MCF 10A (cell line): ENCODE measurements at regions not wholly inside any gene's neighbourhood (a gene's known extent, or its start where the extent isn't known, plus 50 kb on each side); places are given as distances from the start of the nearest gene placed in this dataset.

Source experiments
- BruUV-seq: library from RNA; stranded (reverse); fragments of 400-500 nt; replicated peaks from 2 replicates; lab custom pipeline; 2021; lab: Mats Ljungman, UMichigan
- CTCF ChIA-PET: fragments of 300-600 bp; sonication (Branson Sonifier 250); formaldehyde crosslinking; extraction: SDS; loops from one replicate; lab custom pipeline; 2021; ENCODE audit warnings: antibody characterized with exemption, inconsistent platforms; lab: Yijun Ruan, JAX
- POLR2A ChIA-PET: fragments of 300-600, 350-650 bp; sonication (Branson Sonifier 250); formaldehyde crosslinking; extraction: SDS; loops from one replicate; lab custom pipeline; 2020; ENCODE audit warnings: antibody characterized with exemption, inconsistent platforms; lab: Yijun Ruan, JAX
- DNase-seq: peaks from one replicate; pipeline ENCODE4 v3.0.0-alpha.2; 2018; ENCODE audit not compliant: unreplicated experiment
- H3K27ac Mint-ChIP-seq: one replicate; pipeline ENCODE4 v1.8.0; 2022; ENCODE audit warnings: mild to moderate bottlenecking, low read depth, mixed read lengths; ENCODE audit not compliant: unreplicated experiment
- H3K27me3 Mint-ChIP-seq: one replicate; pipeline ENCODE4 v1.8.0; 2022; ENCODE audit warnings: mixed read lengths; ENCODE audit not compliant: insufficient read depth, unreplicated experiment
- H3K36me3 Mint-ChIP-seq: one replicate; pipeline ENCODE4 v1.8.0; 2022; ENCODE audit warnings: mild to moderate bottlenecking, moderate library complexity, mixed read lengths; ENCODE audit not compliant: insufficient read depth, unreplicated experiment
- H3K4me1 Mint-ChIP-seq: one replicate; pipeline ENCODE4 v1.8.0; 2022; ENCODE audit warnings: mixed read lengths; ENCODE audit not compliant: insufficient read depth, unreplicated experiment
- H3K4me3 Mint-ChIP-seq: one replicate; pipeline ENCODE4 v1.8.0; 2022; ENCODE audit warnings: mild to moderate bottlenecking, moderate library complexity, mixed read lengths; ENCODE audit not compliant: unreplicated experiment
- H3K9me3 Mint-ChIP-seq: one replicate; pipeline ENCODE4 v1.8.0; 2022; ENCODE audit warnings: mixed read lengths; ENCODE audit not compliant: unreplicated experiment
- intact Hi-C: fragments of 100-400 bp; cut with micrococcal nuclease; formaldehyde crosslinking; loops from 2 replicates; pipeline ENCODE4 v1.14.1; 2022
- TF ChIP-seq, protein P1 (sequence below): fragments of 200-600 bp; IDR thresholded peaks from one replicate; pipeline ENCODE4 v1.8.0; 2022; ENCODE audit warnings: antibody characterized with exemption, mild to moderate bottlenecking; ENCODE audit not compliant: unreplicated experiment

DNA sequence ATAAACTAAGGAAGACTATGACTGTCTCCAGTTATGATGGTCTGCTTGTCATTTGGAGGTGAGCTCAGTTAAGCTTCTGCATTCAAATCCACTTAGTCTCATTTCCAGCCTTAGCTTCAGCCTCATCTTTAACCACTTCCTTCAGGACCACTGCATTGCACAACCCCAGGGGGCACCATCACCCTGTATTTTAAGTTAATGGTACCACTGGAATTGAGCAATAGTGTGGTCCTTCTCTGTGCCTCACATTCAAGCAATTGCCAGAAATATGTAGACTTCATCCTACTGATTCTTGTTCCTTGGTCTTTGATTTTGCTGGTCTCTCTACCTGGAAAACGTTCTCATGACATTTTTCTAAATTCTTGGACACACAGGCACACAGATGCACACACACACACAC, 131.5 kb upstream of the PTPN3 start:
- TF ChIP-seq, protein P1, sequence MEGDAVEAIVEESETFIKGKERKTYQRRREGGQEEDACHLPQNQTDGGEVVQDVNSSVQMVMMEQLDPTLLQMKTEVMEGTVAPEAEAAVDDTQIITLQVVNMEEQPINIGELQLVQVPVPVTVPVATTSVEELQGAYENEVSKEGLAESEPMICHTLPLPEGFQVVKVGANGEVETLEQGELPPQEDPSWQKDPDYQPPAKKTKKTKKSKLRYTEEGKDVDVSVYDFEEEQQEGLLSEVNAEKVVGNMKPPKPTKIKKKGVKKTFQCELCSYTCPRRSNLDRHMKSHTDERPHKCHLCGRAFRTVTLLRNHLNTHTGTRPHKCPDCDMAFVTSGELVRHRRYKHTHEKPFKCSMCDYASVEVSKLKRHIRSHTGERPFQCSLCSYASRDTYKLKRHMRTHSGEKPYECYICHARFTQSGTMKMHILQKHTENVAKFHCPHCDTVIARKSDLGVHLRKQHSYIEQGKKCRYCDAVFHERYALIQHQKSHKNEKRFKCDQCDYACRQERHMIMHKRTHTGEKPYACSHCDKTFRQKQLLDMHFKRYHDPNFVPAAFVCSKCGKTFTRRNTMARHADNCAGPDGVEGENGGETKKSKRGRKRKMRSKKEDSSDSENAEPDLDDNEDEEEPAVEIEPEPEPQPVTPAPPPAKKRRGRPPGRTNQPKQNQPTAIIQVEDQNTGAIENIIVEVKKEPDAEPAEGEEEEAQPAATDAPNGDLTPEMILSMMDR, result no peak
- POLR2A ChIA-PET, result interaction anchor here (0.6 kb wide), 1 partner anchor 1303 kb away, joined by 3 read pairs; no protein-coding TSS in a partner anchor
- no peaks in the 10 kb centered on the region for H3K4me1 Mint-ChIP-seq
- no peak overlapping the region for H3K4me3 Mint-ChIP-seq
- H3K27me3 Mint-ChIP-seq, result peaks cover 52% of the 10 kb centered on the region
- no peak for DNase-seq
- no peaks in the 10 kb centered on the region for H3K36me3 Mint-ChIP-seq
- no TSS peak for BruUV-seq
- intact Hi-C loops, result no loop called here
- peaks cover 6% of the 10 kb centered on the region for H3K9me3 Mint-ChIP-seq
- no peak overlapping the region for H3K27ac Mint-ChIP-seq
- CTCF ChIA-PET, result interaction anchor here (0.6 kb wide), 1 partner anchor 536 kb away, joined by 4 read pairs; no protein-coding TSS in a partner anchor

DNA sequence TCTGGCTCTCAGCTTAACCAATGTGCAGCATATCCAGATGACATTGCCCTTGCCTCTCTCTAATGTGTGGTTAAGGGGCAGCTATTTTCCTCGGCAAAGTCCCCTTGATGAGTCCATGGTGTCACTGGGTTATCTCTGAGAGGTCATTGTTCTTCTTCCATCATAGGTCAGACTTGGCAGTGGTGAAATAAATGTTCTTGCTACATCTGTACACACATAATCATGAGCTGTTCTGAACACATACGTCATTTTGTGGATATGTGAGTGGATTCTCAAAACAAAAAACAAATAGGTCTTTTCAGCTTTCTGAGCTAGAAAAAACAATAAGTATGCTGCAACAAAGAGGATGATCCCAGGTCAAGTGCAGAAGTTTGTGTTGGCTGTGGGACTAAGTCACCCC, 134.7 kb upstream of the PTPN3 start:
- no peaks in the 10 kb centered on the region for H3K9me3 Mint-ChIP-seq
- CTCF ChIA-PET, result interaction anchor here (0.5 to 0.6 kb wide), 2 partner anchors 11 to 71 kb away, joined by 3 read pairs; no protein-coding TSS in a partner anchor
- H3K36me3 Mint-ChIP-seq, result no peaks in the 10 kb centered on the region
- BruUV-seq, result no TSS peak
- POLR2A ChIA-PET, result interaction anchor here (0.5 to 1.2 kb wide), 2 partner anchors 10 to 63 kb away, joined by 3 read pairs; no protein-coding TSS in a partner anchor
- no peak overlapping the region for H3K27ac Mint-ChIP-seq
- no peaks in the 10 kb centered on the region for H3K4me1 Mint-ChIP-seq
- H3K27me3 Mint-ChIP-seq, result peaks cover 29% of the 10 kb centered on the region
- intact Hi-C loops, result no loop called here
- no peak for DNase-seq
- H3K4me3 Mint-ChIP-seq, result no peak overlapping the region
- TF ChIP-seq, protein P1, result no peak

DNA sequence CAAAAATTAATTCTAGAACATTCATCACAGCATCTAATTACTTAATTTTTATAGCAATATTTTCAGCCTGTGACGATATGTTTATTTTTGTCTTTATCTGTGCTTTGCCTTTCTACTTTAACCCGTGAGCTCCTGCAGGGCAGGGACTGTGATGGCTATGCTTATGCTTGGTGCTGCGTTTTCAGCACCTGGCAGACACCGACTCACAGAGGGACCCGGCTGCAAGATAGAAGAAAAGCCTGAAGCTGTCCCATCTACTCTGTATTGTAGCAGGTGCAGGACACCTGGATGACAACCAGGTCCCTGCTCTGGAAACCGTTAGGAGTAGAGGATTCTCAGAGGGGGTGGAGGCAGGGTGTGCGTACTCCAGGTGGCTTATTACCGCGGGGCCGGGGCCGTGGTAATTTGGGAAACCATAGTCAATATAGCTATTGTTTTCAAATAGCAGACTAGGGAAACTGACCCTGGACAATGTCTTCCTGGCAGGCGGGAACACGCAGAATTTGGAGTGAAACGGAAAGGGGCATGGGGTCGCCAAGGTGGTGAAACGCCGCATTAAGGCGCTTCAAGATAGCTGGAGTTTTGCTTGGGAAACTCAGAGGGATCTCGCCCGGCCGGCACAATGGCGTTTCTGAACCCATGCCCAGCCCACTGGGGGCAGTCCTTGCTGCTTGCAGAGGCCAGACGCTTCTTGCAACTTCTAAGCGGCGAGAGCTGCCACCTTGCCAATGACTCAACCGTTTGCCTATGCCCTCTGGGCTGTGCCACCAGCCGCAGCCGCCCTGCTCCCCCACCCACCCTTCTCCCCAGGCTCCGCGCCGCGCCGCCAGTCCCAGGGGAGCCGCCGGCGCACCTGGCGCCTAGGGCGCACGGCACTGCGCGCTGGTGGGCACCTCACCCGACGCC, 140.1 kb upstream of the PALM2AKAP2 start:
- Mint-ChIP-seq H3K4me1 (peaks cover 5% of the 10 kb centered on the region), H3K9me3 (peaks cover 5% of the 10 kb centered on the region), H3K27me3 (peaks cover 6% of the 10 kb centered on the region), H3K36me3 (no peaks in the 10 kb centered on the region), H3K4me3 (peak overlapping the region; percentile 70), H3K27ac (no peak overlapping the region)
- peak; percentile 74 for DNase-seq
- ChIA-PET CTCF (interaction anchor here (0.6 to 1.5 kb wide), 7 partner anchors 10 to 512 kb away, joined by 3 to 8 read pairs (median 3); no protein-coding TSS in a partner anchor), POLR2A (interaction anchor here (0.6 to 1.5 kb wide), 7 partner anchors 12 to 1130 kb away, joined by 3 to 4 read pairs (median 3); no protein-coding TSS in a partner anchor)
- BruUV-seq, result no TSS peak
- TF ChIP-seq, protein P1, result no peak
- intact Hi-C loops, result no loop called here
